Gastrocnemius medialis (tissue), 4 donors: ENCODE measurements at regions not wholly inside any gene's neighbourhood (a gene's known extent, or its start where the extent isn't known, plus 50 kb on each side); places are given as distances from the start of the nearest gene placed in this dataset.

Experiments
- ATAC-seq, 2 donors: fragments of 150-250 bp; one replicate each; pipeline ENCODE4 v1.9.1; 2016
- DNase-seq, 2 donors: peaks; one replicate each; pipeline ENCODE4 v3.0.0-alpha.2; 2019
- H3K27ac ChIP-seq, 4 donors: fragments of 200-600 bp; sonication (generic); 1 replicate in 1 of 4; 2 replicates in 3 of 4; pipeline ENCODE4 v1.5.1; 2016 to 2018; ENCODE audit warnings: mild to moderate bottlenecking in 2 of 4, moderate library complexity in 1 of 4
- H3K27me3 ChIP-seq, 3 donors: fragments of 200-600 bp; sonication (generic) in 2 of 3; 1 replicate in 1 of 3; 2 replicates in 2 of 3; pipeline versions ENCODE4 v1.5.1 to v1.6.0; 2016 to 2019; ENCODE audit warnings: mild to moderate bottlenecking in 1 of 3, moderate library complexity in 1 of 3
- H3K36me3 ChIP-seq, 2 donors: fragments of 200-600 bp; sonication (generic) in 1 of 2; one replicate each; pipeline ENCODE4 v1.5.1; 2017 to 2018
- H3K4me1 ChIP-seq, 2 donors: fragments of 200-600 bp; sonication (generic) in 1 of 2; one replicate each; pipeline ENCODE4 v1.5.1; 2016 to 2017; ENCODE audit warnings: mild to moderate bottlenecking in 2 of 2
- H3K4me3 ChIP-seq, 4 donors: fragments of 200-600 bp; sonication (generic) in 3 of 4; 1 replicate in 1 of 4; 2 replicates in 3 of 4; pipeline ENCODE4 v1.5.1; 2016 to 2019; ENCODE audit warnings: mild to moderate bottlenecking in 2 of 4
- H3K9me3 ChIP-seq, 3 donors: fragments of 200-600 bp; sonication (generic) in 2 of 3; 1 replicate in 1 of 3; 2 replicates in 2 of 3; pipeline ENCODE4 v1.5.1; 2016 to 2019
- POLR2A ChIP-seq, 2 donors: fragments of 450-650 bp; IDR thresholded peaks; one replicate each; pipeline ENCODE4 v1.6.1; 2017; ENCODE audit warnings: antibody characterized with exemption in 2 of 2, mild to moderate bottlenecking in 2 of 2, moderate library complexity in 2 of 2
- in situ Hi-C, 4 donors: fragments of 200-750 bp; cut with MboI; loops; one replicate each; pipeline versions ENCODE4 v1.15.0 to v1.8.0; 2017; ENCODE audit warnings: low sequenced_read_pairs in 4 of 4
- intact Hi-C: fragments of 100-400 bp; cut with DNase I; formaldehyde crosslinking; loops from one replicate; pipeline ENCODE4 v1.15.1; 2023; ENCODE audit warnings: low total_unique reads
- TF ChIP-seq, protein P1 (sequence below), 5 experiments: fragments of 450-650 bp in 3 of 5; fragments of 200-600 bp in 2 of 5; sonication (generic) in 2 of 5; IDR thresholded peaks in 4 of 5; conservative IDR thresholded peaks in 1 of 5; 1 replicate in 4 of 5; 2 replicates in 1 of 5; pipeline ENCODE4 v1.5.1; 2016 to 2019; ENCODE audit warnings: antibody characterized with exemption in 5 of 5, mild to moderate bottlenecking in 3 of 5, moderate library complexity in 3 of 5

DNA sequence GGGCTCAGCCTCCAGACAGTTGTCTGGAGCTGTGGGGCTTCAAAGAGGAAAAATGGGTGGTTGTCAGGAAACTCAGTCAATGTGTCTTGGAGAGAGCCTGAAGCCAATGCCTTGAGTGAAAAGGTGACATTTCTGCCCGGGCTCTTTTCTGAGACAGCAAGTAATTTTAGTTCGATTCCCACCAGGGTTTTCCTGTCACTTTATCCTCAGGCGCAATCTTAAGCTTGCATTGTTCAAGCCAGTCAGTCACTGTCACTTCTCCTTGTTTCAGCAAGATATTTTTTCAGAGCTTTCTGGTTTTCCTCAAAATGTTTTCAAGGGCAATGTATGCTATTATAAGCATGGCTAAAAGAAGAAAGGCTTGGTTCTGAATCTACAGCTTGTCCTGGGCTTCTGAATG, 404.7 kb upstream of the SEL1L start:
- Histone ChIP-seq H3K27me3 (no peaks in the 10 kb centered on the region), H3K4me1 (no peaks in the 10 kb centered on the region), H3K36me3 (no peaks in the 10 kb centered on the region), H3K4me3 (no peak overlapping the region), H3K9me3 (no peaks in the 10 kb centered on the region), H3K27ac (no peak overlapping the region)
- in situ Hi-C loops = no loop called here
- no peak for DNase-seq
- intact Hi-C loops = no loop called here
- no peak for ATAC-seq
- TF ChIP-seq, protein P1, sequence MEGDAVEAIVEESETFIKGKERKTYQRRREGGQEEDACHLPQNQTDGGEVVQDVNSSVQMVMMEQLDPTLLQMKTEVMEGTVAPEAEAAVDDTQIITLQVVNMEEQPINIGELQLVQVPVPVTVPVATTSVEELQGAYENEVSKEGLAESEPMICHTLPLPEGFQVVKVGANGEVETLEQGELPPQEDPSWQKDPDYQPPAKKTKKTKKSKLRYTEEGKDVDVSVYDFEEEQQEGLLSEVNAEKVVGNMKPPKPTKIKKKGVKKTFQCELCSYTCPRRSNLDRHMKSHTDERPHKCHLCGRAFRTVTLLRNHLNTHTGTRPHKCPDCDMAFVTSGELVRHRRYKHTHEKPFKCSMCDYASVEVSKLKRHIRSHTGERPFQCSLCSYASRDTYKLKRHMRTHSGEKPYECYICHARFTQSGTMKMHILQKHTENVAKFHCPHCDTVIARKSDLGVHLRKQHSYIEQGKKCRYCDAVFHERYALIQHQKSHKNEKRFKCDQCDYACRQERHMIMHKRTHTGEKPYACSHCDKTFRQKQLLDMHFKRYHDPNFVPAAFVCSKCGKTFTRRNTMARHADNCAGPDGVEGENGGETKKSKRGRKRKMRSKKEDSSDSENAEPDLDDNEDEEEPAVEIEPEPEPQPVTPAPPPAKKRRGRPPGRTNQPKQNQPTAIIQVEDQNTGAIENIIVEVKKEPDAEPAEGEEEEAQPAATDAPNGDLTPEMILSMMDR (IDR thresholded peaks at IDR 0.05 in 4 of 5, conservative IDR thresholded peaks at IDR 0.05 in 1 of 5) = no peak
- no peak for TF ChIP-seq POLR2A (IDR thresholded peaks at IDR 0.05)

DNA sequence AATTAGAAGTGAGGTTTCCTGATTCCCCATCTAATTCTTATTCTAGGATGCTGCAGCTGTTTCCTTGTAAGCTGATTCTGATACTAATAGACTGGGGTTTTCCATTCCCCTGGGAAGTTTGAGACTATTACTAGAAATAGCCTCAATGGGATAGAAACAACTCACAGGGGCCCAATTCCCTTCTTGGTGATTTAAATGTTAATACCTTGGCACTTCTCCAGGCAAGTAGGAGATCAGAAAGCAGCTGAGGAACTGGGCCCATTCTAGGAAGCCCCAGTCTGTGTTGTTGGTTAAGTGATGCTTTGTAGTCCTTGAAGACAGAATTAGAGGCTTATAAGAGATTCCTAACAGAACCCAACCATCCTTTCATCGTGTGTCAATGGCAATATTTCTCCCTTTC, 407.0 kb upstream of the SEL1L start:
- Histone ChIP-seq H3K36me3 (no peaks in the 10 kb centered on the region), H3K4me1 (no peaks in the 10 kb centered on the region), H3K27me3 (no peaks in the 10 kb centered on the region), H3K27ac (no peak overlapping the region), H3K4me3 (no peak overlapping the region), H3K9me3 (no peaks in the 10 kb centered on the region)
- TF ChIP-seq, protein P1 (IDR thresholded peaks at IDR 0.05 in 4 of 5, conservative IDR thresholded peaks at IDR 0.05 in 1 of 5) = no peak
- TF ChIP-seq POLR2A (IDR thresholded peaks at IDR 0.05) = no peak
- no peak for DNase-seq
- ATAC-seq = no peak
- in situ Hi-C loops = no loop called here
- intact Hi-C loops = no loop called here

DNA sequence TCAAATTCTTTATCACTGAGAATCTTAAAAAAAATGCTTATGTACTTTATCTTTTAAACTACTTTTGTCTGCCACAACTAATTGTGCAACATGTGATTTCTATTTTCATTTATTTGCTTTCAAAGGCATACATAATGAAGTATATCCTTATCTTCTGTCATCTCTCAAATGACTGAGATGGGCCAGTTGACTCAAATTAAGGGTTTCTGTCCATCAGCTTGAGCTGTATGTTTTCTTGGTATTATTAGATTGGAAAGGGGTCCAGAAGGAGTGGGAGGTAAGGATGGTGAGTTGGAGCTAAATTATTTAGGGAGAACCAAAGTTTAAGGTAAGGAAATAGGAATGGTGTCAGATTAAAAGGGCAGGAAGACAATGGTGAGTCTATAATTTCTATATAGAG, 408.4 kb upstream of the SEL1L start:
- in situ Hi-C loops = no loop called here

DNA sequence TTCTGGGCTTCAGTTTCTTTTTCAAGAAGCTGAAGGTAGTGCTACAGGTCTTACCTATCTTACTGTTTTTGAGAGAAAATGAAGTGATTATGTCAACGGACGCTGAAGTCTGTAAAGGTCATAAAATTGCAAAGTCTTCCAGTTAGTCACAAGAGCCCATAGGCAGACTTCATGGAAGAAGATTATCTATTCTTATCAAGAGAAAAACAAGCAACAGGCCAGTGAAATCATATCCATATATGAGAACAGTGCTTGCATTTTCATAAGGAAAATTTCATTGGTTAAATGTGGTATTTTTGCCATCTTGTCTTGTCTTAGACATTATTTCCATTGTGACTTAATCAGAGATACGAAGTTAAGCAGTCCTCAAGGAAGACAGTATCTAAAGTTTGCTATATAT, 412.7 kb upstream of the SEL1L start:
- in situ Hi-C loops = no loop called here
- no peak for TF ChIP-seq POLR2A (IDR thresholded peaks at IDR 0.05)
- TF ChIP-seq, protein P1 (IDR thresholded peaks at IDR 0.05 in 4 of 5, conservative IDR thresholded peaks at IDR 0.05 in 1 of 5) = no peak
- H3K27me3 ChIP-seq = no peaks in the 10 kb centered on the region
- no peaks in the 10 kb centered on the region for H3K36me3 ChIP-seq
- no peaks in the 10 kb centered on the region for H3K4me1 ChIP-seq
- ATAC-seq = no peak
- no peaks in the 10 kb centered on the region for H3K9me3 ChIP-seq
- DNase-seq = no peak
- H3K4me3 ChIP-seq = no peak overlapping the region
- intact Hi-C loops = no loop called here
- H3K27ac ChIP-seq = no peak overlapping the region

More for the DNA sequence above, 408.4 kb upstream of the SEL1L start:
- no peaks in the 10 kb centered on the region for H3K9me3 ChIP-seq
- TF ChIP-seq POLR2A (IDR thresholded peaks at IDR 0.05) = no peak
- TF ChIP-seq, protein P1 (IDR thresholded peaks at IDR 0.05 in 4 of 5, conservative IDR thresholded peaks at IDR 0.05 in 1 of 5) = no peak
- intact Hi-C loops = no loop called here
- no peaks in the 10 kb centered on the region for H3K36me3 ChIP-seq
- H3K27ac ChIP-seq = no peak overlapping the region
- no peak overlapping the region for H3K4me3 ChIP-seq
- H3K27me3 ChIP-seq = no peaks in the 10 kb centered on the region
- ATAC-seq = no peak
- DNase-seq = no peak
- no peaks in the 10 kb centered on the region for H3K4me1 ChIP-seq
